PC-9 (cell line): ENCODE measurements at regions not wholly inside any gene's neighbourhood (a gene's known extent, or its start where the extent isn't known, plus 50 kb on each side); places are given as distances from the start of the nearest gene placed in this dataset.

Source experiments
- CTCF ChIP-seq: fragments of 200-600 bp; sonication (generic); conservative IDR thresholded peaks from 2 replicates; pipeline ENCODE4 v1.6.1; 2017; ENCODE audit warnings: mixed run types, antibody characterized with exemption, mild to moderate bottlenecking, moderate library complexity
- EZH2 ChIP-seq: fragments of 200-600 bp; sonication (generic); IDR thresholded peaks from 2 replicates; pipeline ENCODE4 v1.8.0; 2017; ENCODE audit warnings: antibody characterized with exemption, low read depth

- TF ChIP-seq EZH2 (no peak), CTCF (no peak)
Measured at GRCh38 chr22:48547971-48548370, 1279.7 kb downstream of the BRD1 start.
